ENCODE measurements at regions not wholly inside any gene's neighbourhood (a gene's known extent, or its start where the extent isn't known, plus 50 kb on each side); places are given as distances from the start of the nearest gene placed in this dataset.

GRCh38 chr13:111923991-111924677 lies 142.8 kb upstream of the SOX1 start:
- TF ChIP-seq MAZ (IDR thresholded peaks at IDR 0.05; ENCODE audit: borderline replicate concordance, low read depth, low read length), result no peak
- no peak for TF ChIP-seq SMC3 (IDR thresholded peaks at IDR 0.05)
- Histone ChIP-seq H3K27ac (no peak overlapping the region), H3K4me3 (no peak overlapping the region), H3K4me1 (no peaks in the 10 kb centered on the region), H3K4me2 (no peak overlapping the region), H3K9me3 (no peaks in the 10 kb centered on the region)
- CTCF ChIA-PET, result no interaction called here
- ATAC-seq (no peak), DNase-seq (ENCODE audit: low read depth in 1 of 2, low spot score in 1 of 2) (no peak), FAIRE-seq (no peak)
- POLR2A ChIA-PET, result no interaction called here
- 60% methylated on average over 15 of the region's 15 CpGs for WGBS (ENCODE audit: missing lambda C conversion rate)

- ATAC-seq (no peak), FAIRE-seq (no peak), DNase-seq (ENCODE audit: low read depth in 1 of 2, low spot score in 1 of 2) (no peak)
- no peaks in the 10 kb centered on the region for H3K9me3 ChIP-seq
- no peak overlapping the region for H3K4me2 ChIP-seq
- no peaks in the 10 kb centered on the region for H3K4me1 ChIP-seq
- POLR2A ChIA-PET, result no interaction called here
- no peak overlapping the region for H3K4me3 ChIP-seq
- CTCF ChIA-PET, result no interaction called here
- no peak overlapping the region for H3K27ac ChIP-seq
- WGBS (ENCODE audit: missing lambda C conversion rate), result 34% methylated on average over 6 of the region's 6 CpGs
- TF ChIP-seq KDM5A (IDR thresholded peaks at IDR 0.05), result no peak
- no peak for TF ChIP-seq POLR2A (IDR thresholded peaks at IDR 0.05; ENCODE audit: low read length)
- TF ChIP-seq MYC (IDR thresholded peaks at IDR 0.05; ENCODE audit: borderline replicate concordance, low read length), result no peak
- TF ChIP-seq JUNB (IDR thresholded peaks at IDR 0.05), result no peak
- TF ChIP-seq ATOH8 (CRISPR knock-in tag; IDR thresholded peaks at IDR 0.05; ENCODE audit: low read depth), result no peak
Measured at GRCh38 chr13:111924678-111925075, 142.3 kb upstream of the SOX1 start.

- FAIRE-seq (no peak), DNase-seq (ENCODE audit: low read depth in 1 of 2, low spot score in 1 of 2) (no peak), ATAC-seq (no peak)
- Histone ChIP-seq H3K9me3 (no peaks in the 10 kb centered on the region), H3K4me3 (no peak overlapping the region), H3K27ac (no peak overlapping the region), H3K4me1 (no peaks in the 10 kb centered on the region), H3K4me2 (no peak overlapping the region)
- TF ChIP-seq NR3C1 (IDR thresholded peaks at IDR 0.05), result no peak
- no peak for TF ChIP-seq NPAS2 (CRISPR knock-in tag; IDR thresholded peaks at IDR 0.05; ENCODE audit: borderline replicate concordance)
- no peak for TF ChIP-seq ATOH8 (CRISPR knock-in tag; IDR thresholded peaks at IDR 0.05; ENCODE audit: low read depth)
- TF ChIP-seq FOSL2 (IDR thresholded peaks at IDR 0.05), result no peak
- TF ChIP-seq FOSL2 (CRISPR knock-in tag; IDR thresholded peaks at IDR 0.05), result no peak
- ChIA-PET CTCF (no interaction called here), POLR2A (no interaction called here)
- 7% methylated on average over 7 of the region's 13 CpGs for WGBS (ENCODE audit: missing lambda C conversion rate)
Measured at GRCh38 chr13:111925146-111925875, 141.6 kb upstream of the SOX1 start.

GRCh38 chr13:111926501-111927180 lies 140.3 kb upstream of the SOX1 start:
- H3K27ac ChIP-seq, result no peak overlapping the region
- no peak overlapping the region for H3K4me2 ChIP-seq
- WGBS (ENCODE audit: missing lambda C conversion rate), result 22% methylated on average over 11 of the region's 15 CpGs
- ChIA-PET CTCF (no interaction called here), POLR2A (no interaction called here)
- no peak overlapping the region for H3K4me3 ChIP-seq
- DNase-seq (ENCODE audit: low read depth in 1 of 2, low spot score in 1 of 2) (no peak), ATAC-seq (no peak), FAIRE-seq (no peak)
- H3K9me3 ChIP-seq, result no peaks in the 10 kb centered on the region
- no peaks in the 10 kb centered on the region for H3K4me1 ChIP-seq
- TF ChIP-seq USF2 (IDR thresholded peaks at IDR 0.05) (no peak), HEYL (CRISPR knock-in tag; IDR thresholded peaks at IDR 0.05) (no peak), HOXA7 (CRISPR knock-in tag; IDR thresholded peaks at IDR 0.05) (no peak), POLR2A (IDR thresholded peaks at IDR 0.05; ENCODE audit: low read length) (no peak), REST (IDR thresholded peaks at IDR 0.05) (no peak), PHF8 (IDR thresholded peaks at IDR 0.05; ENCODE audit: borderline replicate concordance, low read depth) (no peak), CTCF (IDR thresholded peaks at IDR 0.05) (no peak), ZSCAN20 (CRISPR knock-in tag; IDR thresholded peaks at IDR 0.05) (no peak), EP300 (IDR thresholded peaks at IDR 0.05) (no peak)

Measured in A549 (cell line).